ENCODE measurements at regions not wholly inside any gene's neighbourhood (a gene's known extent, or its start where the extent isn't known, plus 50 kb on each side); places are given as distances from the start of the nearest gene placed in this dataset.
A peak's percentile ranks its signal among the peaks of the same experiment; 100 is the strongest.

- H3K4me3 ChIP-seq: no peak overlapping the region
- WGBS: 77% methylated on average over 2 of the region's 2 CpGs
- no peaks in the 10 kb centered on the region for H3K36me3 ChIP-seq
- no peak overlapping the region for H3K27ac ChIP-seq (replicated peaks in 1 of 4)
- H3K9me3 ChIP-seq: no peaks in the 10 kb centered on the region
- no peaks in the 10 kb centered on the region for H3K27me3 ChIP-seq
- no peak for DNase-seq (ENCODE audit: extremely low spot score)
- no peak for TF ChIP-seq CTCF (IDR thresholded peaks at IDR 0.05)
- no peak for TF ChIP-seq EP300 (IDR thresholded peaks at IDR 0.05)
- TF ChIP-seq POLR2AphosphoS5 (IDR thresholded peaks at IDR 0.05): no peak
- TF ChIP-seq POLR2A (IDR thresholded peaks at IDR 0.05; ENCODE audit: low read depth): no peak
- no peaks in the 10 kb centered on the region for H3K4me1 ChIP-seq
- intact Hi-C loops (cut with DNase I): loop anchor here (10.0 kb wide), 3 partner anchors 208 to 508 kb away; partner anchors contain the start of gene HGF
Measured at GRCh38 chr7:81507221-81507620, 262.6 kb downstream of the HGF start.

GRCh38 chr7:81506609-81507008 lies 263.2 kb downstream of the HGF start:
- WGBS: 68% methylated on average over 1 of the region's 1 CpG
- no peaks in the 10 kb centered on the region for H3K36me3 ChIP-seq
- H3K4me3 ChIP-seq: no peak overlapping the region
- H3K27ac ChIP-seq (replicated peaks in 1 of 4): no peak overlapping the region
- no peak for DNase-seq (ENCODE audit: extremely low spot score)
- H3K9me3 ChIP-seq: no peaks in the 10 kb centered on the region
- intact Hi-C loops (cut with DNase I): loop anchor here (10.0 kb wide), 3 partner anchors 208 to 508 kb away; partner anchors contain the start of gene HGF
- no peaks in the 10 kb centered on the region for H3K4me1 ChIP-seq
- no peak for TF ChIP-seq POLR2A (IDR thresholded peaks at IDR 0.05; ENCODE audit: low read depth)
- no peak for TF ChIP-seq CTCF (IDR thresholded peaks at IDR 0.05)
- TF ChIP-seq EP300 (IDR thresholded peaks at IDR 0.05): no peak
- TF ChIP-seq POLR2AphosphoS5 (IDR thresholded peaks at IDR 0.05): no peak
- H3K27me3 ChIP-seq: no peaks in the 10 kb centered on the region

- Histone ChIP-seq H3K36me3 (no peaks in the 10 kb centered on the region), H3K4me3 (no peak overlapping the region), H3K27me3 (no peaks in the 10 kb centered on the region), H3K9me3 (no peaks in the 10 kb centered on the region), H3K4me1 (peaks cover 14 to 23% (median 20%) of the 10 kb centered on the region in 4 donors), H3K27ac (replicated peaks in 1 of 4) (no peak overlapping the region)
- no peak for DNase-seq (ENCODE audit: extremely low spot score)
- TF ChIP-seq EP300 (IDR thresholded peaks at IDR 0.05): no peak
- no peak for TF ChIP-seq POLR2AphosphoS5 (IDR thresholded peaks at IDR 0.05)
- no peak for TF ChIP-seq CTCF (IDR thresholded peaks at IDR 0.05)
- TF ChIP-seq POLR2A (IDR thresholded peaks at IDR 0.05; ENCODE audit: low read depth): no peak
- intact Hi-C loops (cut with DNase I): loop anchor here (5.0 to 10.0 kb wide), 4 partner anchors 211 to 511 kb away; partner anchors contain the start of gene HGF
Measured at GRCh38 chr7:81503771-81504170, 266.1 kb downstream of the HGF start.

GRCh38 chr7:81503336-81503735 lies 266.5 kb downstream of the HGF start:
- no peaks in the 10 kb centered on the region for H3K27me3 ChIP-seq
- intact Hi-C loops (cut with DNase I): loop anchor here (5.0 to 10.0 kb wide), 4 partner anchors 211 to 511 kb away; partner anchors contain the start of gene HGF
- H3K4me3 ChIP-seq: no peak overlapping the region
- 77% methylated on average over 4 of the region's 4 CpGs for WGBS
- TF ChIP-seq CTCF (IDR thresholded peaks at IDR 0.05): no peak
- no peak for TF ChIP-seq POLR2AphosphoS5 (IDR thresholded peaks at IDR 0.05)
- no peak for TF ChIP-seq POLR2A (IDR thresholded peaks at IDR 0.05; ENCODE audit: low read depth)
- no peak for TF ChIP-seq EP300 (IDR thresholded peaks at IDR 0.05)
- no peak overlapping the region for H3K27ac ChIP-seq (replicated peaks in 1 of 4)
- no peaks in the 10 kb centered on the region for H3K9me3 ChIP-seq
- DNase-seq (ENCODE audit: extremely low spot score): no peak
- peaks cover 14 to 25% (median 24%) of the 10 kb centered on the region in 4 donors for H3K4me1 ChIP-seq
- H3K36me3 ChIP-seq: no peaks in the 10 kb centered on the region

GRCh38 chr7:81501220-81501619 lies 268.6 kb downstream of the HGF start:
- TF ChIP-seq POLR2AphosphoS5 (IDR thresholded peaks at IDR 0.05) (no peak), EP300 (IDR thresholded peaks at IDR 0.05) (no peak), POLR2A (IDR thresholded peaks at IDR 0.05; ENCODE audit: low read depth) (no peak), CTCF (IDR thresholded peaks at IDR 0.05) (peak; percentile 23 to 28 (median 26))
- WGBS: 51% methylated on average over 2 of the region's 2 CpGs
- Histone ChIP-seq H3K4me3 (no peak overlapping the region), H3K27me3 (no peaks in the 10 kb centered on the region), H3K9me3 (no peaks in the 10 kb centered on the region), H3K36me3 (no peaks in the 10 kb centered on the region), H3K27ac (replicated peaks in 1 of 4) (no peak overlapping the region), H3K4me1 (peaks cover 14 to 28% (median 26%) of the 10 kb centered on the region in 4 donors)
- intact Hi-C loops (cut with DNase I): loop anchor here (5.0 to 10.0 kb wide), 4 partner anchors 214 to 514 kb away; partner anchors contain the start of gene HGF
- no peak for DNase-seq (ENCODE audit: extremely low spot score)

Data from esophagus muscularis mucosa (tissue), 4 donors.